Liver (tissue), 8 donors: ENCODE measurements at regions not wholly inside any gene's neighbourhood (a gene's known extent, or its start where the extent isn't known, plus 50 kb on each side); places are given as distances from the start of the nearest gene placed in this dataset.

Experiments
- DNase-seq: peaks from one replicate; pipeline ENCODE4 v3.0.0-alpha.2; 2017; ENCODE audit warnings: low spot score
- H3K27ac ChIP-seq, 2 donors: one replicate each; pipeline ENCODE4 v1.7.0; 2013; ENCODE audit warnings: inconsistent platforms in 2 of 2, low read length in 2 of 2, control low read depth in 1 of 2, low read depth in 1 of 2, mild to moderate bottlenecking in 1 of 2
- H3K27me3 ChIP-seq, 4 donors: one replicate each; pipeline versions ENCODE4 v1.6.1 to v1.7.0; 2013; ENCODE audit warnings: low read length in 3 of 4, inconsistent platforms in 1 of 4, mild to moderate bottlenecking in 1 of 4, moderate library complexity in 1 of 4; ENCODE audit not compliant: control insufficient read depth in 4 of 4, insufficient read depth in 4 of 4
- H3K36me3 ChIP-seq, 4 donors: one replicate each; pipeline versions ENCODE4 v1.6.1 to v1.7.0; 2013; ENCODE audit warnings: low read length in 3 of 4, mild to moderate bottlenecking in 3 of 4, low read depth in 1 of 4, moderate library complexity in 1 of 4; ENCODE audit not compliant: control insufficient read depth in 4 of 4, insufficient read depth in 3 of 4
- H3K4me1 ChIP-seq, 4 donors: one replicate each; pipeline versions ENCODE4 v1.6.1 to v1.7.0; 2013; ENCODE audit warnings: low read length in 3 of 4, mild to moderate bottlenecking in 3 of 4, moderate library complexity in 1 of 4; ENCODE audit not compliant: control insufficient read depth in 4 of 4, insufficient read depth in 4 of 4
- H3K4me3 ChIP-seq, 3 donors: one replicate each; pipeline versions ENCODE4 v1.6.1 to v1.7.0; 2013; ENCODE audit warnings: low read length in 3 of 3, control low read depth in 1 of 3, low read depth in 1 of 3, mild to moderate bottlenecking in 1 of 3
- H3K9ac ChIP-seq, 2 donors: one replicate each; pipeline ENCODE4 v1.7.0; 2013; ENCODE audit warnings: low read length in 2 of 2, mild to moderate bottlenecking in 2 of 2, moderate library complexity in 2 of 2, control low read depth in 1 of 2, low read depth in 1 of 2
- H3K9me3 ChIP-seq, 4 donors: one replicate each; pipeline versions ENCODE4 v1.6.1 to v1.7.0; 2013; ENCODE audit warnings: low read length in 3 of 4; ENCODE audit not compliant: control insufficient read depth in 4 of 4
- EGR1 ChIP-seq, 2 donors: IDR thresholded peaks; 2 replicates each; pipeline ENCODE4 v1.6.1; 2016 to 2018; ENCODE audit warnings: antibody characterized with exemption in 2 of 2, low read depth in 2 of 2
- FOXA1 ChIP-seq: IDR thresholded peaks from 2 replicates; pipeline ENCODE4 v1.6.1; 2016; ENCODE audit warnings: antibody characterized with exemption
- FOXA2 ChIP-seq: IDR thresholded peaks from 2 replicates; pipeline ENCODE4 v1.6.1; 2016; ENCODE audit warnings: antibody characterized with exemption
- MAX ChIP-seq: IDR thresholded peaks from 2 replicates; pipeline ENCODE4 v1.6.1; 2016; ENCODE audit warnings: antibody characterized with exemption
- RAD21 ChIP-seq, 2 donors: IDR thresholded peaks; 2 replicates each; pipeline ENCODE4 v1.6.1; 2016; ENCODE audit warnings: antibody characterized with exemption in 2 of 2, mild to moderate bottlenecking in 2 of 2
- SP1 ChIP-seq: IDR thresholded peaks from 2 replicates; pipeline ENCODE4 v1.6.1; 2018; ENCODE audit warnings: antibody characterized with exemption, mild to moderate bottlenecking
- TAF1 ChIP-seq: conservative IDR thresholded peaks from 2 replicates; pipeline ENCODE4 v1.6.1; 2016; ENCODE audit warnings: antibody characterized with exemption, mild to moderate bottlenecking
- YY1 ChIP-seq: IDR thresholded peaks from 2 replicates; pipeline ENCODE4 v1.6.1; 2016; ENCODE audit warnings: antibody characterized with exemption, mild to moderate bottlenecking
- WGBS: extraction: QIAGEN DNeasy Blood & Tissue Kit; methylation state at CpG from one replicate; pipeline ENCODE4 v1.1.7; 2013; 5-methylcytosine and 5-hydroxymethylcytosine counted together
- TF ChIP-seq, protein P1 (sequence below): fragments of 150-350 bp; IDR thresholded peaks from 2 replicates; pipeline ENCODE4 v1.5.1; 2017; ENCODE audit warnings: improper control_type of control experiment, low read depth, low read length; ENCODE audit not compliant: missing input control
- TF ChIP-seq, protein P2 (sequence below): IDR thresholded peaks from 2 replicates; pipeline ENCODE4 v1.6.1; 2016; ENCODE audit warnings: antibody characterized with exemption, mild to moderate bottlenecking
- TF ChIP-seq, protein P3 (sequence below): IDR thresholded peaks from 2 replicates; pipeline ENCODE4 v1.6.1; 2016; ENCODE audit warnings: antibody characterized with exemption
- donor health status: healthy.
- donor health status: healthy.
- donor health status: healthy.
- donor health status: healthy.
- donor health status: healthy.

GRCh38 chr6:30799210-30799609 is 54.9 kb upstream of the IER3 start:
- DNase-seq = no peak
- Histone ChIP-seq H3K27me3 (no peaks in the 10 kb centered on the region), H3K36me3 (no peaks in the 10 kb centered on the region), H3K9ac (no peak overlapping the region), H3K9me3 (no peaks in the 10 kb centered on the region), H3K4me1 (no peaks in the 10 kb centered on the region), H3K4me3 (no peak overlapping the region), H3K27ac (no peak overlapping the region)
- no peak for TF ChIP-seq YY1
- TF ChIP-seq SP1 = no peak
- TF ChIP-seq TAF1 = no peak
- WGBS = 89% methylated on average over 3 of the region's 3 CpGs

- no peaks in the 10 kb centered on the region for H3K4me1 ChIP-seq
- H3K9me3 ChIP-seq = no peaks in the 10 kb centered on the region
- H3K9ac ChIP-seq = no peak overlapping the region
- no peak overlapping the region for H3K27ac ChIP-seq
- TF ChIP-seq, protein P1, sequence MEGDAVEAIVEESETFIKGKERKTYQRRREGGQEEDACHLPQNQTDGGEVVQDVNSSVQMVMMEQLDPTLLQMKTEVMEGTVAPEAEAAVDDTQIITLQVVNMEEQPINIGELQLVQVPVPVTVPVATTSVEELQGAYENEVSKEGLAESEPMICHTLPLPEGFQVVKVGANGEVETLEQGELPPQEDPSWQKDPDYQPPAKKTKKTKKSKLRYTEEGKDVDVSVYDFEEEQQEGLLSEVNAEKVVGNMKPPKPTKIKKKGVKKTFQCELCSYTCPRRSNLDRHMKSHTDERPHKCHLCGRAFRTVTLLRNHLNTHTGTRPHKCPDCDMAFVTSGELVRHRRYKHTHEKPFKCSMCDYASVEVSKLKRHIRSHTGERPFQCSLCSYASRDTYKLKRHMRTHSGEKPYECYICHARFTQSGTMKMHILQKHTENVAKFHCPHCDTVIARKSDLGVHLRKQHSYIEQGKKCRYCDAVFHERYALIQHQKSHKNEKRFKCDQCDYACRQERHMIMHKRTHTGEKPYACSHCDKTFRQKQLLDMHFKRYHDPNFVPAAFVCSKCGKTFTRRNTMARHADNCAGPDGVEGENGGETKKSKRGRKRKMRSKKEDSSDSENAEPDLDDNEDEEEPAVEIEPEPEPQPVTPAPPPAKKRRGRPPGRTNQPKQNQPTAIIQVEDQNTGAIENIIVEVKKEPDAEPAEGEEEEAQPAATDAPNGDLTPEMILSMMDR = no peak
- no peak for TF ChIP-seq FOXA2
- TF ChIP-seq EGR1 (IDR thresholded peaks at IDR 0.05; ENCODE audit: low read depth in 2 of 2) = no peak
- TF ChIP-seq, protein P2, sequence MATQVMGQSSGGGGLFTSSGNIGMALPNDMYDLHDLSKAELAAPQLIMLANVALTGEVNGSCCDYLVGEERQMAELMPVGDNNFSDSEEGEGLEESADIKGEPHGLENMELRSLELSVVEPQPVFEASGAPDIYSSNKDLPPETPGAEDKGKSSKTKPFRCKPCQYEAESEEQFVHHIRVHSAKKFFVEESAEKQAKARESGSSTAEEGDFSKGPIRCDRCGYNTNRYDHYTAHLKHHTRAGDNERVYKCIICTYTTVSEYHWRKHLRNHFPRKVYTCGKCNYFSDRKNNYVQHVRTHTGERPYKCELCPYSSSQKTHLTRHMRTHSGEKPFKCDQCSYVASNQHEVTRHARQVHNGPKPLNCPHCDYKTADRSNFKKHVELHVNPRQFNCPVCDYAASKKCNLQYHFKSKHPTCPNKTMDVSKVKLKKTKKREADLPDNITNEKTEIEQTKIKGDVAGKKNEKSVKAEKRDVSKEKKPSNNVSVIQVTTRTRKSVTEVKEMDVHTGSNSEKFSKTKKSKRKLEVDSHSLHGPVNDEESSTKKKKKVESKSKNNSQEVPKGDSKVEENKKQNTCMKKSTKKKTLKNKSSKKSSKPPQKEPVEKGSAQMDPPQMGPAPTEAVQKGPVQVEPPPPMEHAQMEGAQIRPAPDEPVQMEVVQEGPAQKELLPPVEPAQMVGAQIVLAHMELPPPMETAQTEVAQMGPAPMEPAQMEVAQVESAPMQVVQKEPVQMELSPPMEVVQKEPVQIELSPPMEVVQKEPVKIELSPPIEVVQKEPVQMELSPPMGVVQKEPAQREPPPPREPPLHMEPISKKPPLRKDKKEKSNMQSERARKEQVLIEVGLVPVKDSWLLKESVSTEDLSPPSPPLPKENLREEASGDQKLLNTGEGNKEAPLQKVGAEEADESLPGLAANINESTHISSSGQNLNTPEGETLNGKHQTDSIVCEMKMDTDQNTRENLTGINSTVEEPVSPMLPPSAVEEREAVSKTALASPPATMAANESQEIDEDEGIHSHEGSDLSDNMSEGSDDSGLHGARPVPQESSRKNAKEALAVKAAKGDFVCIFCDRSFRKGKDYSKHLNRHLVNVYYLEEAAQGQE = no peak
- no peak for TF ChIP-seq FOXA1
- no peak for TF ChIP-seq MAX
- no peaks in the 10 kb centered on the region for H3K27me3 ChIP-seq
- H3K36me3 ChIP-seq = no peaks in the 10 kb centered on the region
- WGBS = 84% methylated on average over 3 of the region's 3 CpGs
- no peak overlapping the region for H3K4me3 ChIP-seq
- DNase-seq = no peak
Observed at GRCh38 chr6:30798494-30798893, 54.1 kb upstream of the IER3 start.

DNA sequence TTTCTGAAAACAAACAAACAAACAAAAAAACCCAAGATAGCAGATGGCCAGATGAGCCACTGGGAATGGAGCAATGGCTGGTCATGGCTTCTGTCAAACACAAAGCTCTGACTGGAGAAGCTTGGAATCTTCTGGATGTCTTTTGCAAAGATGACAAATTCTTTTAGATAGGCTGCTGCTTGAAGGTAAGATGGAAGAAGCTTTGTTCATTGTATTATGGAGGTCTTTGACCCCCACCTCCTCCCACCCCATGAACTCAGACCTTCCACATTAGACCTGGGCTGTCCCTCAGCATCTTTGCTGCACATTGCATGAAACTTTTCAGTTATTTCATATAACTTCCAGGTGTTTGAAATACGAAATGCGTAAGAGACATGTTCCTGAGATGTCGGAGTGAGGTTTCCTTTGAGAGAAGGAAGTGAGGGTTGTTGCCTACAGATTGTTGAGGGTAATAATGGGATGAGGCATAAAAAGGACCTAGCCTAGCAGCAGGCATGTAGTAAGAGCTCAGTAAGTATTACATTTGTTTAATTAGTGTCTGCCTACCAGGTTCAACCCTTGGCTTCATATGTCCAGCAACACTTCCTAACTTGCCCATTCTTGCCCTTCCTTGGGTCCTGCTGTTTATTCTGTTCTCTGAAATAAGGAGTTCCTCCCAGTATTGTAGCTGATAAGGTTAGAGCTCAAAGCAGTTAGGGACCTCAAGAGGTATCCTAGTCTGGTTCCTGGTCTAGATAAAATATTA is 51.4 kb upstream of the IER3 start:
- no peaks in the 10 kb centered on the region for H3K4me1 ChIP-seq
- WGBS = 91% methylated on average over 3 of the region's 3 CpGs
- no peak for DNase-seq

More for the DNA sequence above, 51.4 kb upstream of the IER3 start:
- no peaks in the 10 kb centered on the region for H3K27me3 ChIP-seq
- no peak overlapping the region for H3K4me3 ChIP-seq
- no peak overlapping the region for H3K9ac ChIP-seq
- H3K27ac ChIP-seq = no peak overlapping the region
- H3K9me3 ChIP-seq = no peaks in the 10 kb centered on the region
- H3K36me3 ChIP-seq = no peaks in the 10 kb centered on the region
- TF ChIP-seq YY1 = no peak
- TF ChIP-seq, protein P1 = no peak
- TF ChIP-seq, protein P3, sequence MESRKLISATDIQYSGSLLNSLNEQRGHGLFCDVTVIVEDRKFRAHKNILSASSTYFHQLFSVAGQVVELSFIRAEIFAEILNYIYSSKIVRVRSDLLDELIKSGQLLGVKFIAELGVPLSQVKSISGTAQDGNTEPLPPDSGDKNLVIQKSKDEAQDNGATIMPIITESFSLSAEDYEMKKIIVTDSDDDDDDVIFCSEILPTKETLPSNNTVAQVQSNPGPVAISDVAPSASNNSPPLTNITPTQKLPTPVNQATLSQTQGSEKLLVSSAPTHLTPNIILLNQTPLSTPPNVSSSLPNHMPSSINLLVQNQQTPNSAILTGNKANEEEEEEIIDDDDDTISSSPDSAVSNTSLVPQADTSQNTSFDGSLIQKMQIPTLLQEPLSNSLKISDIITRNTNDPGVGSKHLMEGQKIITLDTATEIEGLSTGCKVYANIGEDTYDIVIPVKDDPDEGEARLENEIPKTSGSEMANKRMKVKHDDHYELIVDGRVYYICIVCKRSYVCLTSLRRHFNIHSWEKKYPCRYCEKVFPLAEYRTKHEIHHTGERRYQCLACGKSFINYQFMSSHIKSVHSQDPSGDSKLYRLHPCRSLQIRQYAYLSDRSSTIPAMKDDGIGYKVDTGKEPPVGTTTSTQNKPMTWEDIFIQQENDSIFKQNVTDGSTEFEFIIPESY = no peak
- no peak for TF ChIP-seq MAX
- no peak for TF ChIP-seq TAF1
- TF ChIP-seq RAD21 (IDR thresholded peaks at IDR 0.05) = no peak
